ENCODE measurements at regions not wholly inside any gene's neighbourhood (a gene's known extent, or its start where the extent isn't known, plus 50 kb on each side); places are given as distances from the start of the nearest gene placed in this dataset.

- TF ChIP-seq POLR2AphosphoS5 (IDR thresholded peaks at IDR 0.05; ENCODE audit: low read depth, low read length) (no peak), SIN3A (IDR thresholded peaks at IDR 0.05; ENCODE audit: borderline replicate concordance, insufficient read depth, low read length) (no peak), REST (IDR thresholded peaks at IDR 0.05; ENCODE audit: insufficient read depth in 1 of 2, low read depth in 2 of 2, low read length in 2 of 2) (no peak), TAF1 (IDR thresholded peaks at IDR 0.05; ENCODE audit: borderline replicate concordance, insufficient read depth, low read length) (no peak), FOXP2 (optimal IDR thresholded peaks at IDR 0.05; ENCODE audit: borderline replicate concordance, extremely low read depth, extremely low read length, insufficient read depth) (no peak)
Measured at GRCh38 chr4:173991316-173991715, 292.2 kb downstream of the FBXO8 start.

All from PFSK-1 (cell line).